Fibroblast of skin of right quadriceps (primary cell): ENCODE measurements at regions not wholly inside any gene's neighbourhood (a gene's known extent, or its start where the extent isn't known, plus 50 kb on each side); places are given as distances from the start of the nearest gene placed in this dataset.
"Not testable (repeated sequence)": the region's sequence is repeated elsewhere in the genome, so short reads cannot be mapped to it uniquely, and the experiment has no call there.

Experiments
- DNase-seq: peaks from one replicate; pipeline ENCODE4 v3.0.0-alpha.2; 2013

DNA sequence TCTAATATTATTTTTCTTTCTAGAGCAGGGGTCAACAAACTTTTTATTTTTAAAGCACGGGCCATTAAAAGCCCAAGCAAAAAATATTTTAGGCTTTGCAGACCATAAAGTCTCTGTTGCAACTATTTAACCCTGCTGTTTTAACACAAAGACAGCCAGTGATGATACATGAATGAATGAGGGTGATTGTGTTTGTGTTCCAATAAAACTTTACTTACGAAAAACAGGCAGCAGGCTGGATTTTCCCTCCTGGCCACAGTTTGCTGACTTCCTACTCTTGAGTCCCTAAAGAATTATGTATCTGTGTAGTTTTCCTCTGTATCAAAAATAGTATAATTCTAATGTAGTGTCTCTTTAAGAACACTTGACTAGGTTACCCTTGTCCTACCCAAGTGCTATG, 402.0 kb downstream of the ADCYAP1 start:
- DNase-seq: no peak

DNA sequence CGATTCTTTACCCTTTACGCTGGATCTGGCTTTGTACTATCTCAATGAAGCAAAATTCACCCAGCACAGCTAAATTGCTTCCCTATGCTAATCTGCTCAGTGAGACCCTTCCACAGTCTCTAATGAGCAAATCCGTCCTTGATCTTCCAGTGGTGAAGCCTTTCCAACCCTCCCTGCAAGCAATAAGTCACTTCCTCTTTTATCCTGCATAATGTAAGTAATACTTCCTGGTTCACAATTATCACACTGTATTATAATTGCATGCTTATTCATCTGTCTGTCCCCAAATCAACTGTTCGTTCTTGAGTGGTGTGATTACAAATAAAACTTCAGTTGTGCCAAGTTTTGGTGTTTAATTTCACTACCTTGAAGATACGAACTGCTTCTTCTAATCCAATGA, 404.0 kb downstream of the ADCYAP1 start:
- DNase-seq: no peak

DNA sequence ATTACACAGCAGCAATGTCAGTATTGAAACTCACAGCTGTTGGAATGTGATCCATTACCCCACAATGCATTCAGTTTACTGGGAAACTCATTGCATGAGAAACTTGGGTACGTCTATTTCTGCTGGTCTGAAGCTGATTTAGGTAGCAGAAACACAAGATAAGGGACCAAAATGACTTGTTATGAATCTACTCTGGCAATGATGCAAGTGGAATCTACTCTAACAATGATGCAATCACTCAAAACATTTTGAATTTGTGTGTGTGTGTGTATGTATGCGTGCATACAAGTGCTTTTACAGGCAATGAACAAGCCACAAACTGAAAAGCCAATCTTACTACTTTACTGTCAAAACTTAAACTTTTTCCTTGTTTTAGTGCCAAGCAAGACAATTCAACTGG, 406.7 kb downstream of the ADCYAP1 start:
- DNase-seq: no peak

DNA sequence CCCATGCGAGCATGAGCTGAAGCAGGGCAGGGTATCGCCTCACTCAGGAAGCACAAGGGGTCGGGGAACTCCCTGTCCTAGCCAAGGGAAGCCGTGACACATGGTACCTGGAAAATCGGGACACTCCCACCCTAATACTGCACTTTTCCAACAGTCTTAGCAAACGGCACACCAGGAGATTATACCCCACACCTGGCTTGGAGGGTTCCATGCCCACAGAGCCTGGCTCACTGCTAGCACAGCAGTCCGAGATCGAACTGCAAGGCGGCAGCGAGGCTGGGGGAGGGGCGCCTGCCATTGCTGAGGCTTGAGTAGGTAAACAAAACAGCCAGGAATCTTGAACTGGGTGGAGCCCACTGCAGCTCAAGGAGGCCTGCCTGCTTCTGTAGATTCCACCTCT, 430.7 kb downstream of the ADCYAP1 start:
- not testable (repeated sequence) for DNase-seq

DNA sequence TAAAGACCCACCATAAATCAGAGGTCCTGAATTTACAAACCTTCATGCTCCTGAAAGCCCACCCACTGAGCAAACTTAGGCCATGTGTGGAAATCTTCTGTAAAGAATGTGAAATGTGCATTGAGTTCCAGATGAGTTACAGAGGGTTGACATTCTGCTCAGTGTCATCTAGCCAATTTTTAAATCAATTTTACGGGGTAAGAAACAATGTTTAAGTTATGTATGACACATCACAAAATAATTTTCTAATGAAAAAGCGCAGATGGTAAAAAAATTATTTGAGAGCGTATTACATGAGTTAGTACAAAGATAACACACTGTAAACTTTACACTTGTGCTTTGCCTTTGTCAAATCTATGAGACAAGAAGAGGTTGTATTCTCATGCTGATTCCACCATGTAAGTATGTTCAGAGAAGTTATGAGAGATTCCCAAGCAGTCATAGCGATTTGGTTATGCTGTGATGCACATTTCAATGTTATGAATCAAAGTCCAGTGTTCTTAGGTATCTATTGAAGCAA, 446.3 kb downstream of the ADCYAP1 start:
- peak; percentile 44 for DNase-seq

DNA sequence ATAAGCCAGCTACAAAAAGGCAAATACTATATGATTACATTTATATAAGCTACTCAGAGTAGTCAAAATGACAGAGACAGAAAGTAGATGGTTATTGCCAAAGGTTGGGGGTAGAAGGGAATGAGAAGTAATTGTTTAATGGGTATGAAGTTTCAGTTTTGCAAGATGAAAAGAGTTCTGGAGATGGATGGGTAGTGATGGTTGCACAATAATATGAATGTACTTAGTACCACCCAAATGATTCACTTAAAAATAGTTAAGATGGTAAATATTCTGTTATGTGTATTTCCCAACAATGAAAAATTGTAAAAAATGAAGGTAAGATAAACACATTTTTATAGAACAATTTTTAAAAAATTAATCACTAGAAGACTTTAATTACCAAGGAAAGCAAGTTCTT, 448.4 kb downstream of the ADCYAP1 start:
- no peak for DNase-seq

DNA sequence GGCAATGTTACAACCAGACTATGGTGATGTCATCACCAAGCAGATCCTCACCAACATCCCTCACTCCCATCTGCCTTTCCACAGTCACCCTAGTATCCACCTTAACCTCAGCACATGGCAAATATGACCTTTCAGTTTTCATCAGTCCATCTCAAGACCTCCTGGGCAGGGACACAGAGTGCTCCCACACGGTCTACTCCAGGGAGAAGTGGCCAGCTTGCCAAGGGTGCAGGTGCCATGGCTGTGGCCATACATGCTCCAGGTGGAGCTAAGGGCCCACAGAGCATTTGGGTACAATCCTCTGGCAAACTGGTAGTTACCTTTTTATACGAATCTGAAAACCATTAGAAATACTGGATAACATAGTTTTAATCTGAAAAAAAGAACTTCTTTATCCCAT, 453.1 kb downstream of the ADCYAP1 start:
- DNase-seq: no peak

DNA sequence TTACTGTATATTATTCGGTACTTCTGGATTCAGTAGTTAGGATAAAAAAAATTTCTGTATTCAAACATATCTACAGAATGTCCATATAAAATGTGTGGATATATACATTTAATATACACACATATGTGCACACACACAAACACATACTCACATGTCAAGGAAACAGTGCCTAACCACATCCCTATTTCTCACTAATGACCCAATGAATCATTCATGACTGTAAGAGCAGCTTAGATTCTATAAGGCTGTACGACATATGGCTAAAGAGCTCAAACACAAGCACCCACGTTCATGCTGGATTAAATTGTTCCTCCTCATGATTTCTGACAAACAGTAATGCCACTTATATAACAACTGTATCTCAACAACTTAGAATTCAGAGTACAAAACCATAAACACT, 457.3 kb downstream of the ADCYAP1 start:
- DNase-seq: peak; percentile 4

DNA sequence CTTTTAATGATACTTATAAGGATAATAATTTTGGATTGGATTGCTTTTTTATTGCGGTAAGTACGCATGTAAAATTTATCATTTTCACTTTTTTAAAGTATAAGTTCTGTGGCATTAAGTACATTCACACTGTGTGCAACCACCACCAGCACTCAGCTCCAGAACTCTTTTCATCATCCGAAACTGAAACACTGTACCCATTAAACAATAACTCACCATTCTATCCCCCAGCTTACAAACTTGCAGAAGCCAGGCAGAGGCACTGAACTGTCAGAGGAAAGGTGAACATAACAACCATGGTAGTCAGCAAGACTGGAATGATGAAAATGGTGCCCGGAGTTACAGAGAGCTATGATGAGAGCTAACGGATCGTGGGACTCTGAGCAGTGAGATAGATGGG, 465.9 kb downstream of the ADCYAP1 start:
- DNase-seq: no peak

DNA sequence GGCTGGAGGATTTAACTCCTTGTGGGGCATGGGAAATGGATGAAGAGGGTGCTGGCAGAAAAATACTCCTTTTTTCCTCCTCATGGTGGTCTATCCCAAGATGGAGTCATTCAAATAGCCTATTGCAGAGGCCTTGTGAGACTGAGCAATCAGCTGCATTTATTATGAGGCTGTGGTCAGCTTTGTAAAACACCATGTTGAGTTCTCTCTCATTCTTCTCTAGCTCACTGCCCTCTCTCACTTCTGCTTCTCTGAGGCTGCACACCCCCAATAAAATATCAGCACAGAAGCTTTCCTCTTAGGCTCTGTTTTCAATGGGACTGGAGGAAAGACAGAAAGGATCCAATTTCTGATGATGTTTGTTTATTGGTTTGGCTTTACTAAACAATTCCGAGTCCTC, 467.1 kb downstream of the ADCYAP1 start:
- no peak for DNase-seq

DNA sequence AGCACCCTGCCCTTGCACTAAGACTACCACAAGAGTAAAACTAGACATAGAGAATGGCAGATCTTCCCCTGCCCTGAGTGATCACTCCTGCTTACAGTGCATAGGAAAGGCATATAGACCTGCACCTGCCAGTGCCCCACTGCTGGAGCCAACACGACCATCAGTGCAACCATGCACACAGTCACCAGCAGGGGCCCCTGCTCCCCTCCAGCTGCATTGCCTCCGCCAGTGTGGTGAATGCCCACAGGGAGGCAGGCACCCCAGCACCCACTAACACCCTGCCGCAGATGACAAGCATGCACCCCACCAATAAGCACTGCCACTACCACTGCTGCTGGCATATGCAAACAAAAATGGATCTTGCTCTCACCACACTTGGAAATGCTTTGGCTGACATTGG, 478.8 kb downstream of the ADCYAP1 start:
- no peak for DNase-seq

DNA sequence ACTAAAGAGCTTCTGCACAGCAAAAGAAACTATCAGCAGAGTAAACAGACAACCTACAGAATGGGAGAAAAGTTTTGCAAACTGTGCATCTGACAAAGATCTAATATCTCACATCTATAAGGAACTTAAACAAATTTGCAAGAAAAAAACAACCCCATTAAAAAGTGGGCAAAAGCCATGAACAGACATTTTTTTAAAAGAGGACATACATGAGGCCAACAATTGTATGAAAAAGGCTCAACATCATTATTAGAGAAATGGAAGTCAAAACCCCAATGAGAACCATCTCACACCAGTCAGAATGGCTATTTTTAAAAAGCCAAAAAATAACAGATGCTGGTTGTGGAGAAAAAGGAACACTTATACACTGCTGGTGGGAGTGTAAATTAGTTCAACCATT, 483.8 kb downstream of the ADCYAP1 start:
- DNase-seq: not testable (repeated sequence)

DNA sequence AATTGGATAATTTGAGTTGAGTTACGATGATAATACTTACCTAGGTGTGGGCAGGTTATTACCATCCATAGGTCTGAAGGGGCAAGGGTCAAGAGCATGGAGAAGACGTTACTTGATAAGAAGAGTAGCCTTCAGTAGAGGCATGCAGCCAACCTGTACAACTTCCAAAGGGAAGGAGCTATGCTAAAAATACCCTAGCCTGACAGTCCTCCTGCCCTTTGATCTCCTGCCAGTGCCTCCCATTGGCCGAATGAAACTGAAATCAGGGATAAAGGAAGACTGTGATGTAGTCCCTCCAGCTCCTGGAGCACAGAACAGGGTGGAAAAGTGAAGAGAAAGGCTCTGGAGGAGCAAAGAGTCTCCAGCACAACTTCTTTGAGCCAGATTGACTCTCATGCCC, 487.4 kb downstream of the ADCYAP1 start:
- no peak for DNase-seq

DNA sequence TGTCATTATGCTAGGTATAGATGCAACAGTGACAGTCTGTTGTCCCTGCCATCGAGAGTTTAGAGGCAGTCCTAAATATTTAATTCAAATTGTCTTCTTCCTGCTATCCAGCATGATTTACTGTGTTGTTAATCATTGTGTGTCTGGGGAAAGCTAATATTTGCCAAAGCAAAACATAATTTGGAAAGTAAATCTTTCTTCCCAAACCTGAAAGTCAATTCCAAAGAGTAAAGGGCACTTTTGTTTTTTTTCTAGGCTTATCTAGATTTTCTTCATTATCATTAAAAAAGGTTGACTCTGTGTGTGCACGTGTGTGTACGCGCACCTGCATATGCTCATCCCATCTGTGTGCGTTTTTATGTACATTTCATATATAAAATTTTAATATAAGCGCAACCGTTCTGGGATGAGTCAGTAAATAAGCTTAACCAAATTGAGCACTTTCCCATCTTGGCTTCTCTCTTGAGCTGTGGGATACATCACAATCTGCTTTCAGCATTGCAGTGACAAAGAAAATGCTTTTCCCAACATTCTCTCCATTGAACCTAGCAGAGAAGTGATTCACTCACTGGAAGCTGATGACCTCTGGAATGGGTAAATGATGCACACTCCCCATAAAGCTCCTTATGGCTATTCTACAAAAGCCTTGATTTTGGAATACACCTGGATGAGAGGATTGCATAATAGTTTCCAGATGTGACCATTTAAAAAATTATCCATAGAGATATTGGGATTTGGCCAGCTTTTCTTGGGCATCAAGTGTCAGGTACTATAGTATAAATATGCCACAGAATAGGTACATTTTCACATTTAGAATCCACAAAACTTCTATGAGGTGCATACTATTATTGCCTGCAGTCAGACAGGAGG, 488.4 kb downstream of the ADCYAP1 start:
- DNase-seq: no peak

DNA sequence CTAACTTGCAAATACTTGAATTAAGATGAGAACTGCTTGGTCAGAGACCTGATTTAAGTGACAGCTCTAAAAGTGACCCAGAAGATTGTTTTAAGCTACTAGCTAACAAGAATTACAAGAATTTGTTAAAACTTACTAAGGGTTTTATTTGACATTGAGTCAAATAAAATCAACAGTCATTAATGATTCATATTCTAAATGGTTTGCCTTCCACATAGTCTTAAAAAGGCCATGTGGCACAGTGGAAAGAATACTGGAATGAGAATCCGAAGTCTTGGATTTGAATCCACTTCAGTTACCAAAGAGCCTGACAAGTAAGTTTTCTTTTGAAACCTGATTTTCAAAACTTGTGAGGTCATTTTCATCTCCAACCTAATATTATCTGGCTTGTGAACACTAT, 489.3 kb downstream of the ADCYAP1 start:
- DNase-seq: no peak

DNA sequence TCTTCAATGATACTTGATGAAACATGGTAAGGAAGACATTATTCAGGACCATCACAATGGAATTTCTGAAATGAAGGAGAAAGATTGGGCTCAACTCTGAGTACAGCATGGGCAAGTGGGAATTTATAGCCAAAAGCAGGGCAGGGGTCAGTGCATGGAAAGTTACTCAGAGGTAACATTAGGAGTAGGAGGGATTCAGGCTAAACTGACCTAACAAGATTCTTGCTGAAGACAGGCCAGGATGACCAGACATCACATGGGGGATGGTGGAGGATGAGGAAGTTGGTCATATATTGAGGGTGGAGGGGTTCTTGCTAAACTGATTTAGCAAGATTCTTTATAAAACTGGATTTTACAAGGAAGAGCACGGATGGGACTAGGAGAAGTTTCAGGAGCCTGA, 489.8 kb downstream of the ADCYAP1 start:
- no peak for DNase-seq

DNA sequence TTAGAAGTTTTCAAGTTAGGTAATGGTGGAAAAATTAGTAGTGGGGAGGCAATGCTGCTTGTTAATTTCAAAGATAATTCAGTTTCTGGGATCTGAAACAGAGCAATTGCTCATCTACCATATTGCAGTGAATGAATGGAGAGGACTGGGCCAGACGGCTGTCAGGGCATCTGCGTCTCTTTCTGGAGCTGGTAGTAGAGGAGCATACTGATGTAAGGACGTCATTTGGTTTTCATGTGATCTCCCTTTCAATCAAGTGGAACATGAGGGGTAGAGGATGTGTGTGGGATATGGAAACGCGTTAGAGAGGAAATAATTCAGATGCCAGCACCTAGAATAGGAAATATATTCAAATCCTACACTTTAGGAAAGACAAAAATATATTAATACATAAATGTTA, 490.3 kb downstream of the ADCYAP1 start:
- DNase-seq: no peak

DNA sequence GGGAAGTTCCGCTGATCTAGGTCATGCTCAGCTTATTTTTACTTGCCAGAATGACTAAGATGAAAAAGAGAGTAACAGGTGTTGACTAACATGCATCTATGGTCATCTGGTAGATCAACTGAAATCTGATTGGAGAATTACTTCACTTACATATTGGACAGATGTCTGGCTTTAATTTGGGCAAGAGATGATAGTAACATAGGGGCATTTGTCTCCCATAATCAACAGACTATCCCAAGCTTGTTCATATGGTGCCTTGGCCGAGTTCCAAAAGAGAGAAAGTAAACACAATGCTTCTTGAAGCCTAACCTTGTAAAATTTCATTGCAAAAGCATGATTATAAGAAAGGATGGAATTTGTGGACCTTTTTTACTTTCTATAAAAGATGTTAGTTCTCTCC, 503.7 kb downstream of the ADCYAP1 start:
- no peak for DNase-seq

DNA sequence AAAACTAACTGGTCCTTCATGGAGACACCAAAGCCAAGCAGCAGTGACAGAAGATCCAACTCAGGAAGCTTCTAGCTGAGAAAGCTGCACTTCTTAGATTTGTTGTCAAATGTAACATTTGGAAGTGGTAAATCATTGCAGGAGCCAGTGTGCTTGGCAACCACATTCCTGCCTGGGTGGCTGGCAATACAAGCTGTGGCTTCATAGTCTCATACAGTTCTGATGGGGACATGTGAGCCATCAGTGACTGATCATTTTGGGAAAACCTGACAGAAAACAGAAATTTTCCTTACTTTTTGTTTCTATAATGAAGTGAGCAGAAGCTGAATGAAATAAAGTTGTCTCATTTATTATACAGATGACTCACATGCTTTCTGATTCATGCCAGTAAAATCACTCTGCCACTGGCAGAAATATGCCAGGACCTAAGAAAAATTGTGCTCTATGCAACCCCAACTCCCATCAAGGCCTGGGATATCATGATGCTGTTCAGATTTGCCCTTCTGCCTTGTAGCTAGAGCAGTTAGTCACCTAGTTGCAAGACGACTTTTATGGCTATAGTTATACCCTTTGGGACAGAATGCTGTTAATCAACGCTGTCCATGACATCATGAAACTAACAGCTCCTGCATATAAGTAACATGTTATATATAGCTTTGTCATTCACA, 508.1 kb downstream of the ADCYAP1 start:
- peak; percentile 5 for DNase-seq

DNA sequence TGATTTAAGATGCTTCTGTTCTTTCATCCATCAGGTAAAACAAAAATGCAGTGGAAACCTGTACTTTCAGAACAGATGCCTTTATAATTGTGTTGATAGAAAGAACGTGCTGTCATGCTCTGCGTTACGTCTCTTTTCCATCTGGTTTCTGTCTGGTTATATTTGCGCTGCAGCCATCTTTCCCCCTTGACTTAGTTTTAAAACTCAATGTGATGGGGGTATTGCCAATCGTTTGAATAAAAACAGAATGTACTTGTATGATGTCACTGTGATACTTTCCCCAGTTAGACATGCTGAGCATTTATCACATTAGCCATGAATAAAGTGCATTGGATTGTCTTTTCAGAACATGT, 508.6 kb downstream of the ADCYAP1 start:
- no peak for DNase-seq

DNA sequence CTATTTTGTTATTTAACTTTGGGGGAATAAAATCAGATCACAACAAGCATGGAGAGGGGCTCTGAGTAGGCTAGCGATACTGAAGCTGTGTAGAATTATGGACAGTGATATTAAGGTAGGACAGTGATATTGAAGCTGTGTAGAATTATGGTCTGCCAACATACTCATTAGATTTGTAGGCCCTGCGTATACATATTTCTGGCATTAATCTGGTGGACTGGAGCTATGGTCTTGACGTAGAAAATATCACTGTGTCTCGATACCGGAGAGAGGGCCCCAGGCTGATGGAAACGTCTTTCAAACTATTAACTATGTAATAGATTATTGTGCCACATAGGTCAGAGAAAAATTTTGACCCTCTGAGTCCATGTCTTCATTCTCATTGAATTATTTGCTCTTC, 511.4 kb downstream of the ADCYAP1 start:
- no peak for DNase-seq

DNA sequence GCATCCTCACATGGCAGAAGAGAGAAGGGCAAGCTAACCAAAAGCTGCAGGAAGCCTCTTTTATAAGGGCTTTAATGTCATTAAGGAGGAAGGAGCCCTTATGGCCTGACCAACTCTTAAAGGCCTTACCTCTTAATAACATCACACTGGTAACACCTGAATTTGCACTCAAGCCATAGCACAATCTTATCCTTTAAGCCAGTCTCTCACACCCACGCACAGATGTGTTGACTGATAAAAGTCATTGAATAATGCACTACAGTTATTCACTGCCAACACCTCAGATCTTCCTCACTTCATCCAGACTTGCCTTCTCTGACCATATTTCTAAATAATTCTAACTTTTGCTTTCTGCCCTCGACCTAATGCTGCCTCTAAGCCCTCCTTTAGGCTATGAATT, 516.8 kb downstream of the ADCYAP1 start:
- DNase-seq: no peak

DNA sequence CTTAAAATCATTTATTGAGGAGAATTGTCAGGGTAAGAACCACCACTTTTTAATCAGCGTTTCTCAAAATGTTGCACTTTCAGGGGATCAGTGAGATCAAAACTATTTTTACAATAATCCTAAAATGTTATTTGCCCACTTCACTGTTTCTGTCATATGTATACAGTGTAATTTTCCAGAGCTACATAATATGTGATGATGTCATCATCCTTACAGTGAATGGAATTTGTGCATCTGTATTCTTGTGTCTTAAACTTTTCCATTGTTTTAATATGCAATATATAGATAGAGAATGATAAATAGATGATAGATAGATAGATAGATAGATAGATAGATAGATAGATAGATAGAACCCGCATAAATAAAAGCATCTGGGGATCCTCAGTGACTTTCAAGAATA, 518.0 kb downstream of the ADCYAP1 start:
- no peak for DNase-seq

DNA sequence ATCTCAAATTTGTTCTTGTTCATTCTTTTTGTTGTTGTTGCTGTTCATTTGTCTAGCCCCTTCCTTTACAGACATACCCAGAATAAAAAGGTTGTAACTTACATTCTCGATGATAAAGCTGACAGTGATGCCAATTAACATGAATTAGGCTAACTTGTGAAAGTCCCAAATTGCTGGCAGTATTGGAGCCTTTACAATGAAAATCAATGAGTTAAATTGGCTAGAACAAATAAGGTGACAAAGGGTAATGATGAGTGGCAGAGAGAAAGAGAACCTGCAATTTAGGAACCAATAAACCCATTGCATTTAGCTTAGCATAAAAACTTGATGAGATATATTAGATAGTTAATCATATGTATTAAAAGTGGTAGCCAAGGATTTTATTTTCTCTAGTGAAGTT, 521.0 kb downstream of the ADCYAP1 start:
- DNase-seq: no peak

DNA sequence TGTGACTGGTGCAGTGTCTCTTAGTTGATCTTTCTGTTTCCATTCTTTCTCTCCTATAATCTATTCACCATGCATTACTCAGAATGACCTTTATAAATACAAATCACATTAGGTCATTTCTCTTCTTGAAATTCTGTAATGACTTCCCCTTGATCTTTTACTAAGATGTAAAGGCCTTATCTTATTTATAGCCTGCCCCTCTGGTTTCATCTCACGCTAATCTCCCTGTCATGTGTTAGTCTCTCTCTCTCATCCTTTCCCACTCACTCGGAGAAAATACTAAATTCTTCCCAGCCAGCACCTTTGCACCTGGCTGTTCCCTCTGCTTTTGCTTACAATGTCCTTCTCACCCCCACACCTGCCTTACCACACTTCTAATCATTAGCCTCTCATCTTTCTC, 530.8 kb downstream of the ADCYAP1 start:
- no peak for DNase-seq
